ENCODE measurements at regions not wholly inside any gene's neighbourhood (a gene's known extent, or its start where the extent isn't known, plus 50 kb on each side); places are given as distances from the start of the nearest gene placed in this dataset.

GRCh38 chr10:83075016-83075814 is 1064.1 kb upstream of the GHITM start:
- TF ChIP-seq CTCF (IDR thresholded peaks at IDR 0.05): no peak
- no peak for TF ChIP-seq POLR2A (IDR thresholded peaks at IDR 0.05)

Data from thyroid gland (tissue), 4 donors.